ENCODE measurements at regions not wholly inside any gene's neighbourhood (a gene's known extent, or its start where the extent isn't known, plus 50 kb on each side); places are given as distances from the start of the nearest gene placed in this dataset.

- Mint-ChIP-seq H3K9me3 (no peaks in the 10 kb centered on the region), H3K27me3 (ENCODE audit: low read depth) (no peaks in the 10 kb centered on the region), H3K36me3 (ENCODE audit: low read depth) (no peaks in the 10 kb centered on the region), H3K4me1 (ENCODE audit: low read depth) (no peaks in the 10 kb centered on the region), H3K4me3 (no peak overlapping the region), H3K27ac (no peak overlapping the region)
- no peak for DNase-seq (ENCODE audit: low spot score)
Measured at GRCh38 chr7:13155188-13155587, 467.8 kb downstream of the ARL4A start.

GRCh38 chr7:13159003-13159402 is 471.6 kb downstream of the ARL4A start:
- Mint-ChIP-seq H3K27ac (no peak overlapping the region), H3K4me3 (no peak overlapping the region), H3K27me3 (ENCODE audit: low read depth) (no peaks in the 10 kb centered on the region), H3K4me1 (ENCODE audit: low read depth) (no peaks in the 10 kb centered on the region), H3K36me3 (ENCODE audit: low read depth) (no peaks in the 10 kb centered on the region), H3K9me3 (no peaks in the 10 kb centered on the region)
- DNase-seq (ENCODE audit: low spot score), result no peak

- Mint-ChIP-seq H3K36me3 (ENCODE audit: low read depth) (no peaks in the 10 kb centered on the region), H3K9me3 (no peaks in the 10 kb centered on the region), H3K27ac (no peak overlapping the region), H3K27me3 (ENCODE audit: low read depth) (no peaks in the 10 kb centered on the region), H3K4me1 (ENCODE audit: low read depth) (no peaks in the 10 kb centered on the region), H3K4me3 (no peak overlapping the region)
- no peak for DNase-seq (ENCODE audit: low spot score)
Measured at GRCh38 chr7:13159467-13160184, 472.2 kb downstream of the ARL4A start.

GRCh38 chr7:13161125-13161524 is 473.7 kb downstream of the ARL4A start:
- H3K27ac Mint-ChIP-seq, result no peak overlapping the region
- H3K4me1 Mint-ChIP-seq (ENCODE audit: low read depth), result no peaks in the 10 kb centered on the region
- H3K27me3 Mint-ChIP-seq (ENCODE audit: low read depth), result peaks cover 3% of the 10 kb centered on the region
- H3K9me3 Mint-ChIP-seq, result no peaks in the 10 kb centered on the region
- H3K36me3 Mint-ChIP-seq (ENCODE audit: low read depth), result no peaks in the 10 kb centered on the region
- no peak overlapping the region for H3K4me3 Mint-ChIP-seq
- no peak for DNase-seq (ENCODE audit: low spot score)

- DNase-seq (ENCODE audit: low spot score), result no peak
- Mint-ChIP-seq H3K27me3 (ENCODE audit: low read depth) (peaks cover 3% of the 10 kb centered on the region), H3K9me3 (no peaks in the 10 kb centered on the region), H3K36me3 (ENCODE audit: low read depth) (no peaks in the 10 kb centered on the region), H3K4me3 (no peak overlapping the region), H3K27ac (no peak overlapping the region), H3K4me1 (ENCODE audit: low read depth) (no peaks in the 10 kb centered on the region)
Measured at GRCh38 chr7:13165854-13166253, 478.4 kb downstream of the ARL4A start.

- Mint-ChIP-seq H3K9me3 (no peaks in the 10 kb centered on the region), H3K4me3 (no peak overlapping the region), H3K27ac (no peak overlapping the region), H3K36me3 (ENCODE audit: low read depth) (no peaks in the 10 kb centered on the region), H3K4me1 (ENCODE audit: low read depth) (no peaks in the 10 kb centered on the region), H3K27me3 (ENCODE audit: low read depth) (peaks cover 3% of the 10 kb centered on the region)
- no peak for DNase-seq (ENCODE audit: low spot score)
Measured at GRCh38 chr7:13166801-13167200, 479.4 kb downstream of the ARL4A start.

- Mint-ChIP-seq H3K9me3 (no peaks in the 10 kb centered on the region), H3K4me3 (no peak overlapping the region), H3K36me3 (ENCODE audit: low read depth) (no peaks in the 10 kb centered on the region), H3K27me3 (ENCODE audit: low read depth) (peaks cover 3% of the 10 kb centered on the region), H3K27ac (no peak overlapping the region), H3K4me1 (ENCODE audit: low read depth) (no peaks in the 10 kb centered on the region)
- no peak for DNase-seq (ENCODE audit: low spot score)
Measured at GRCh38 chr7:13169356-13169755, 481.9 kb downstream of the ARL4A start.

- Mint-ChIP-seq H3K4me1 (ENCODE audit: low read depth) (no peaks in the 10 kb centered on the region), H3K36me3 (ENCODE audit: low read depth) (no peaks in the 10 kb centered on the region), H3K27ac (no peak overlapping the region), H3K9me3 (no peaks in the 10 kb centered on the region), H3K27me3 (ENCODE audit: low read depth) (no peaks in the 10 kb centered on the region), H3K4me3 (no peak overlapping the region)
- DNase-seq (ENCODE audit: low spot score), result no peak
Measured at GRCh38 chr7:13174991-13175390, 487.6 kb downstream of the ARL4A start.

- no peaks in the 10 kb centered on the region for H3K27me3 Mint-ChIP-seq (ENCODE audit: low read depth)
- DNase-seq (ENCODE audit: low spot score), result no peak
- H3K36me3 Mint-ChIP-seq (ENCODE audit: low read depth), result no peaks in the 10 kb centered on the region
- no peaks in the 10 kb centered on the region for H3K4me1 Mint-ChIP-seq (ENCODE audit: low read depth)
- H3K4me3 Mint-ChIP-seq, result no peak overlapping the region
- H3K27ac Mint-ChIP-seq, result no peak overlapping the region
- no peaks in the 10 kb centered on the region for H3K9me3 Mint-ChIP-seq
Measured at GRCh38 chr7:13179011-13179582, 491.7 kb downstream of the ARL4A start.

- no peak overlapping the region for H3K4me3 Mint-ChIP-seq
- H3K36me3 Mint-ChIP-seq (ENCODE audit: low read depth), result no peaks in the 10 kb centered on the region
- no peaks in the 10 kb centered on the region for H3K4me1 Mint-ChIP-seq (ENCODE audit: low read depth)
- no peaks in the 10 kb centered on the region for H3K27me3 Mint-ChIP-seq (ENCODE audit: low read depth)
- no peaks in the 10 kb centered on the region for H3K9me3 Mint-ChIP-seq
- no peak overlapping the region for H3K27ac Mint-ChIP-seq
- no peak for DNase-seq (ENCODE audit: low spot score)
Measured at GRCh38 chr7:13179775-13180523, 492.5 kb downstream of the ARL4A start.

- no peaks in the 10 kb centered on the region for H3K27me3 Mint-ChIP-seq (ENCODE audit: low read depth)
- DNase-seq (ENCODE audit: low spot score), result no peak
- H3K4me3 Mint-ChIP-seq, result no peak overlapping the region
- no peaks in the 10 kb centered on the region for H3K36me3 Mint-ChIP-seq (ENCODE audit: low read depth)
- no peaks in the 10 kb centered on the region for H3K9me3 Mint-ChIP-seq
- H3K27ac Mint-ChIP-seq, result no peak overlapping the region
- no peaks in the 10 kb centered on the region for H3K4me1 Mint-ChIP-seq (ENCODE audit: low read depth)
Measured at GRCh38 chr7:13181216-13181615, 493.8 kb downstream of the ARL4A start.

- no peak for DNase-seq (ENCODE audit: low spot score)
- Mint-ChIP-seq H3K27ac (no peak overlapping the region), H3K36me3 (ENCODE audit: low read depth) (no peaks in the 10 kb centered on the region), H3K4me1 (ENCODE audit: low read depth) (no peaks in the 10 kb centered on the region), H3K27me3 (ENCODE audit: low read depth) (no peaks in the 10 kb centered on the region), H3K9me3 (no peaks in the 10 kb centered on the region), H3K4me3 (no peak overlapping the region)
Measured at GRCh38 chr7:13185139-13185538, 497.7 kb downstream of the ARL4A start.

- H3K9me3 Mint-ChIP-seq, result no peaks in the 10 kb centered on the region
- no peak overlapping the region for H3K27ac Mint-ChIP-seq
- H3K36me3 Mint-ChIP-seq (ENCODE audit: low read depth), result no peaks in the 10 kb centered on the region
- no peak overlapping the region for H3K4me3 Mint-ChIP-seq
- H3K4me1 Mint-ChIP-seq (ENCODE audit: low read depth), result no peaks in the 10 kb centered on the region
- H3K27me3 Mint-ChIP-seq (ENCODE audit: low read depth), result no peaks in the 10 kb centered on the region
- DNase-seq (ENCODE audit: low spot score), result no peak
Measured at GRCh38 chr7:13188236-13188805, 500.9 kb downstream of the ARL4A start.

GRCh38 chr7:13188922-13189321 is 501.5 kb downstream of the ARL4A start:
- Mint-ChIP-seq H3K36me3 (ENCODE audit: low read depth) (no peaks in the 10 kb centered on the region), H3K27ac (no peak overlapping the region), H3K4me1 (ENCODE audit: low read depth) (no peaks in the 10 kb centered on the region), H3K4me3 (no peak overlapping the region), H3K9me3 (no peaks in the 10 kb centered on the region), H3K27me3 (ENCODE audit: low read depth) (no peaks in the 10 kb centered on the region)
- DNase-seq (ENCODE audit: low spot score), result no peak
